HepG2 (cell line): ENCODE measurements at regions not wholly inside any gene's neighbourhood (a gene's known extent, or its start where the extent isn't known, plus 50 kb on each side); places are given as distances from the start of the nearest gene placed in this dataset.
"Not testable (repeated sequence)": the region's sequence is repeated elsewhere in the genome, so short reads cannot be mapped to it uniquely, and the experiment has no call there.

Experiments used
- ATAC-seq: fragments of 200-7000 bp; cut with Tn5 transposase; 3 replicates; pipeline ENCODE4 v1.9.1; 2020; ENCODE audit warnings: mild to moderate bottlenecking, moderate library complexity
- BruUV-seq: library from RNA; stranded (reverse); fragments of 400-500 nt; replicated peaks from 2 replicates; lab custom pipeline; 2021; lab: Mats Ljungman, UMichigan
- CTCF ChIA-PET: fragments of 300-600 bp; formaldehyde crosslinking; extraction: SDS; loops from one replicate; lab custom pipeline; 2021; ENCODE audit warnings: low total read pairs, inconsistent platforms, low intra/inter-chr PET ratio; lab: Yijun Ruan, JAX
- POLR2A ChIA-PET: fragments of 350-600 bp; sonication (Branson Sonifier 250); formaldehyde crosslinking; loops from one replicate; lab custom pipeline; 2020; ENCODE audit warnings: antibody characterized with exemption, inconsistent platforms; lab: Yijun Ruan, JAX
- DNase-seq: peaks from one replicate; pipeline ENCODE4 v3.0.0-alpha.2; 2015; ENCODE audit warnings: low spot score
- FAIRE-seq: peaks from 3 replicates; lab custom pipeline; 2011; peaks lifted over from hg19 to GRCh38; lab: Jason Lieb, UNC
- H2AFZ ChIP-seq: one replicate; pipeline ENCODE4 v1.6.1; 2011; ENCODE audit warnings: low read length, inconsistent platforms
- H3K27ac ChIP-seq: fragments of 300-600 bp; 3 replicates; pipeline ENCODE4 v1.8.0; 2011; ENCODE audit warnings: mixed run types, mild to moderate bottlenecking, mixed read lengths, low read length, inconsistent platforms; ENCODE audit not compliant: insufficient read depth; ENCODE audit errors: extremely low read length
- H3K27me3 ChIP-seq, 2 experiments: fragments of 200-600 bp in 1 of 2; 2 replicates in 1 of 2; 3 replicates in 1 of 2; pipeline versions ENCODE4 v1.6.0 to v1.8.0; 2011; ENCODE audit warnings: low read length in 2 of 2, mild to moderate bottlenecking in 2 of 2, moderate library complexity in 2 of 2, inconsistent platforms in 1 of 2; ENCODE audit not compliant: insufficient read depth in 2 of 2, control insufficient read depth in 1 of 2
- H3K36me3 ChIP-seq, 2 experiments: fragments of 200-600 bp in 1 of 2; replicated peaks in 1 of 2; 2 replicates in 1 of 2; 3 replicates in 1 of 2; pipeline versions ENCODE4 v1.5.1 to v1.8.0; 2011; ENCODE audit warnings: low read length in 2 of 2, inconsistent platforms in 1 of 2; ENCODE audit not compliant: insufficient read depth in 2 of 2, control insufficient read depth in 1 of 2
- H3K4me1 ChIP-seq: 2 replicates; pipeline ENCODE4 v1.5.1; 2012; ENCODE audit warnings: low read length, inconsistent platforms; ENCODE audit not compliant: insufficient read depth
- H3K4me2 ChIP-seq: 2 replicates; pipeline ENCODE4 v1.6.0; 2011; ENCODE audit warnings: low read depth, low read length, inconsistent platforms
- H3K4me3 ChIP-seq, 3 experiments: fragments of 200-600 bp in 1 of 3; sonication (generic), shearing (Covaris generic) in 1 of 3; replicated peaks in 1 of 3; 2 replicates each; pipeline ENCODE4 v1.5.1; 2011 to 2016; ENCODE audit warnings: low read length in 3 of 3, inconsistent platforms in 2 of 3, low read depth in 2 of 3, mild to moderate bottlenecking in 2 of 3, control low read depth in 1 of 3, mixed read lengths in 1 of 3; ENCODE audit not compliant: insufficient read depth in 1 of 3
- H3K79me2 ChIP-seq: one replicate; pipeline ENCODE4 v1.6.1; 2011; ENCODE audit warnings: low read length, inconsistent platforms; ENCODE audit not compliant: insufficient read depth
- H3K9ac ChIP-seq: 2 replicates; pipeline ENCODE4 v1.6.0; 2011; ENCODE audit warnings: mild to moderate bottlenecking, low read depth, low read length, inconsistent platforms; ENCODE audit not compliant: insufficient read depth
- H3K9me3 ChIP-seq: 2 replicates; pipeline ENCODE4 v1.5.1; 2012; ENCODE audit warnings: mild to moderate bottlenecking, low read length
- H4K20me1 ChIP-seq: 2 replicates; pipeline ENCODE4 v1.6.0; 2011; ENCODE audit warnings: inconsistent platforms, mild to moderate bottlenecking, low read length, moderate library complexity; ENCODE audit not compliant: insufficient read depth
- MTF2 ChIP-seq: sonication (generic); formaldehyde crosslinking; IDR thresholded peaks from 2 replicates; pipeline ENCODE4 v1.5.0; 2020; ENCODE audit warnings: missing genetic modification reagents, borderline replicate concordance
- PITX1 ChIP-seq: sonication (generic); formaldehyde crosslinking; IDR thresholded peaks from 2 replicates; pipeline ENCODE4 v1.5.1; 2020; ENCODE audit warnings: mild to moderate bottlenecking, missing genetic modification reagents
- ZSCAN5A ChIP-seq: sonication (generic); formaldehyde crosslinking; IDR thresholded peaks from 2 replicates; pipeline ENCODE4 v1.8.0; 2022; ENCODE audit warnings: mild to moderate bottlenecking, missing genetic modification reagents, borderline replicate concordance
- WGBS: methylation state at CpG from one replicate; pipeline ENCODE4 v1.1.6; 2017; ENCODE audit warnings: low lambda C conversion rate; 5-methylcytosine and 5-hydroxymethylcytosine counted together
- in situ Hi-C: cut with HindIII; loops from 2 replicates; pipeline ENCODE4 v1.10.0; 2017; ENCODE audit warnings: low pct_unique_long_range_greater_than_20kb; ENCODE audit not compliant: extremely low pct_ligation_motif_present
- intact Hi-C: fragments of 100-400 bp; cut with micrococcal nuclease; formaldehyde crosslinking; loops from one replicate; pipeline ENCODE4 v1.10.0; 2022; ENCODE audit not compliant: unreplicated experiment

- TF ChIP-seq MTF2 (CRISPR knock-in tag): no peak
- TF ChIP-seq PITX1 (CRISPR knock-in tag): no peak
- no peak for TF ChIP-seq ZSCAN5A (CRISPR knock-in tag)
- no peaks in the 10 kb centered on the region for H3K36me3 ChIP-seq
- no TSS peak for BruUV-seq
- intact Hi-C loops (no loop called here), in situ Hi-C loops (no loop called here)
- H2AFZ ChIP-seq: no peak overlapping the region
- ChIA-PET CTCF (no interaction called here), POLR2A (no interaction called here)
- ATAC-seq (no peak), FAIRE-seq (no peak), DNase-seq (no peak)
- H3K9me3 ChIP-seq: no peaks in the 10 kb centered on the region
- H3K9ac ChIP-seq: no peak overlapping the region
- H4K20me1 ChIP-seq: no peaks in the 10 kb centered on the region
- H3K27ac ChIP-seq: no peak overlapping the region
- 50% methylated on average over 1 of the region's 1 CpG for WGBS
- no peaks in the 10 kb centered on the region for H3K4me1 ChIP-seq
- no peak overlapping the region for H3K4me2 ChIP-seq
- H3K4me3 ChIP-seq: no peak overlapping the region
- H3K79me2 ChIP-seq: no peaks in the 10 kb centered on the region
- H3K27me3 ChIP-seq: peaks cover 0 to 18% of the 10 kb centered on the region in 2 experiments; a peak in 3 of 5 replicates
Observed at GRCh38 chr9:84076384-84076783, 95.8 kb downstream of the RMI1 start.

GRCh38 chr9:84077816-84078215 lies 97.2 kb downstream of the RMI1 start:
- DNase-seq, CTCF ChIA-PET, ATAC-seq, H3K4me3 ChIP-seq, H3K4me1 ChIP-seq, BruUV-seq, in situ Hi-C loops, H3K36me3 ChIP-seq, H3K79me2 ChIP-seq, H3K9ac ChIP-seq, H3K4me2 ChIP-seq, FAIRE-seq, H3K27ac ChIP-seq, H3K9me3 ChIP-seq, POLR2A ChIA-PET, H2AFZ ChIP-seq, H4K20me1 ChIP-seq, intact Hi-C loops: not testable (repeated sequence)
- 4% methylated on average over 1 of the region's 1 CpG for WGBS
- H3K27me3 ChIP-seq: peaks cover 0 to 20% of the 10 kb centered on the region in 2 experiments; a peak in 2 of 5 replicates
